NCI-H1694 treated with DMSO at 0.1 percent for 48 hours (cell line): ENCODE measurements at regions not wholly inside any gene's neighbourhood (a gene's known extent, or its start where the extent isn't known, plus 50 kb on each side); places are given as distances from the start of the nearest gene placed in this dataset.
"Not testable (repeated sequence)": the region's sequence is repeated elsewhere in the genome, so short reads cannot be mapped to it uniquely, and the experiment has no call there.

Experiments
- DNase-seq: peaks from one replicate; lab custom pipeline; 2025; lab: John Stamatoyannopoulos, UW

DNA sequence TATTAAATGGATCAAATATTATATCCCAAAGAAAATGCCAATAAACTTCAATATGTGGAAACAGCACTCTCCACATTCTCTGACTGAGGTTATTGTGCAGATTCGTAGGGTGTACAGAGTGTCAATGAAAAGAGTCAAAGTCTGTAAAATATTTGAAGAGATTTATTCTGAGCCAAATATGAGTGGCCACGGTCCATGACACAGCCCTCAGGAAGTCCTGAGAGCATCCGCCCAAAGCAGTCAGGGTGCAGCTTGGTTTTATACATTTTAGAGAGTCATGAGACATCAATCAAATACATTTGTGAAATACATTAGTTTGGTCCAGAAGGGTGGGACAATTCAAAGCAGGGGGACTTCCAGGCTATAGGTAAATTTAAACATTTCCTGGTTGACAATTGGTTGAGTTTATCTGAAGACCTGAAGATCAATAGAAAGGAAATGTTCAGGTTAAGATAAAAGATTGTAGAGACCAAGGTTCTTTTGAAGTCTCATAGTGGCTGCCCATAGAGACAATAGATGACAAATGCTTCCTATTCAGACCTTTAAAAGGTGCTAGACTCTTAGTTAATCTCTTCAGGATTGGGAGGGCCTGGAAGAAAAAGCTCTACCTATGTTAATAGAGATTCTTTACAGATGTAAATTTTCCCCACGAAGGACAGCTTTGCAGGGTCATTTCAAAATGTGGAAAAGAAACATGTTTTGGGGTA, 569.5 kb downstream of the MATN1 start:
- no peak for DNase-seq

DNA sequence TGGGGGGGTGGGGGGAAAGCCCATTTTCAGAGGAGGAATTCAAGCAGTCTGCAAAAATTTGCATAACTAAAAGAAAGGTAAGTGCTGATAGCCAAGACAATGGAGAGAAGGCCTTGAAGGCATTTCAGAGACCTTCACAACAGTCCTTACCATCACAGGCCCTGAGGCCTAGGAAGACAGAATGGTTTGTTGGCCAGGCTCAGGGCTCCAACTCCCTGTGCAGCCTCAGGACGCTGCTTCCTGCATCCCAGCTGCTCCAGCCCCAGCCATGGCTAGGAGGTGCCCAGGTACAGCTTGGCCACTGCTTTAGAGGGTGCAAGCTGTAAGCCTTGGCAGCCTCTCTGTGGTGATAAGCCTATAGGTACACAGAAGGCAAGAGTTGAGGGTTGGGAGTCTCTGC, 571.6 kb downstream of the MATN1 start:
- no peak for DNase-seq

DNA sequence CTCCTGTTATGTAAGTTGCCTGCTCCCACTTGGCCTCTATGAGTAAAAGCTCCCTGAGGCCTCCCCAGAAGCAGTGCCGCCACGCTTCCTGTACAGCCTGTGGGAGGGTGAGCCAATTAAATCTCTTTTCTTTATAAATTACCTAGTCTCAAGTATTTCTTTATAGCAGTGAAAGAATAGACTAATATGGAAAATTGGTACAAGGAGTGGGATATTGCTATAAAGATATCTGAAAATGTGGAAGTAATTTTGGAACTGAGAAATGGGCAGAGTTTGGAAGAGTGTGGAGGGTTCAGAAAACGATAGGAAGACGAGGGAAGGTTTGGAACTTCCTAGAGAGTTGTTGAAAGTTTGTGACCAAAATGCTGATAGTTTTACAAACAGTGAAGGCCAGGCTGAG, 572.3 kb downstream of the MATN1 start:
- no peak for DNase-seq

DNA sequence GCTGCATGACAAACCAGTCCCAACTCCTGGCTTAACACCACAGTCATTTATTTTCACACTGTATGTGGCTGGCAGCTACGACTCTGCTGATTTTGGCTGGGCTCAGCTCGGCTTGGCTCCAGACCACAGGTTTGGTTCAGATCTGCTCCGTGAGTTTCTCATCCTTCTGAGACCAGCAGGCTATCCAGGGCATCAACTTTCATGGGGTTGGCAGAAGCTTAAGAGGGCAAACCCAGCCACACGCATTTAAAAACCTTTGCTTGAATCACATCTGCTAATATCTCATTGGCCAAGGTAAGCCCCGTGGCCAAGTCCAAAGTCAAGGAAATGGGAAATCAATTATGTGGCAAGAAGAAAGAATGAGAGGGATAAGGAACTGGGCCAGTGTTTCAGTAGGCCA, 574.2 kb downstream of the MATN1 start:
- no peak for DNase-seq

DNA sequence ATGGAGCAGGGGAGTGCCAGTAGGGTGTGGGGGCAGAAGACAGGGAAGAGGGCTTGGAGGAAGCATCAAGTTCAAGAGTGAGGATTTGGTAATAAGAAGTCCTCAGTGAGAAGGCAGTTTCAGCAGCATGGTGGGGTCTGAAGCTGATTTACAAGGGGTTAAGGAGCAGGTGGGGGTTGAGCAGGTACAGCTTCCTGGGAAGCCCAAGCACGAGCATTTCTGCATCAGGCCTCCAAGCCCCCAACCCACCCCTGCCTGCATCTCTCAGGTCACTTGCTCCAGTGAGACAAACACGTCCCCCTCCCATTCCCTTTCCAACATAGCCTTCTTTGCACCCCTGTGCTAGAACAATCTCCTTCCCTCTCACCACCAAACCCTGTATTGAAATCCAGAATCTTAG, 574.7 kb downstream of the MATN1 start:
- no peak for DNase-seq

DNA sequence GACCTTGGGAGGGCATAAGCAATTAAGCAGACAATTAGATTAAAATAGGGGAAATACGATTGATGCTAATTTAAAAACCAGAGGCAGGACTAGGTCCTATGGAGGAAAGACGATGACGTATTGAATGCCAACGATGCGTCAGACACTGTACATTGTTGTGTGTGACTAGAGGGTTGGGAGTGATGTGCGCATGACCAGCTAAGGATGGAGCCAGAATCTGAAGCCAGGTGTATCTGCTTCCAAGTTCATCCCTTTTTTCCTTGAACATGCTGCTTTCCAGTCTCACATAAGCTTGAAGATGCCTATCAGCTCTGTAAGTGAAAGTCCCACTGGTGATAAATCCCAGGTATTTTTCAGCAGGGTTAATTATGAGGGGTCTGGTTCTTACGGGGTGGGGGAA, 576.2 kb downstream of the MATN1 start:
- DNase-seq, result no peak

DNA sequence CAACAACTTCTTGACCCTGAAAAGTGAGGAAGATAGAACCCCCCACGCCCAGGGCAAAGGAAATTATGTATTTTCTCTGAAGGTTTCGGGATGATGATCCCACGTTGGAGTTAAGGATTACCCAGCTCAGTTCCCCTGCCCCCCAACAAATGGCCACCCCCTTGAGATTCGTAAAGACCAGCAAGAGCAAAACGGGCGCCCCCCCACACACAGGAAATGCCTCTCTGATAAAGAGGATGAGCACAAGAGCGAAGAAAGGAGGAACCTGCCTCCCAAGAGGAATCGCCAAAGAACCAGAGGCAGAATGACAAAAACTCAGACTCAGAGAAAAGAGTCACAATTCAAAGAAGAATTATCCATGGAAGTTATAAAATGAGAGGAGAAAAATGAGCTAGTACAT, 576.9 kb downstream of the MATN1 start:
- DNase-seq, result no peak

DNA sequence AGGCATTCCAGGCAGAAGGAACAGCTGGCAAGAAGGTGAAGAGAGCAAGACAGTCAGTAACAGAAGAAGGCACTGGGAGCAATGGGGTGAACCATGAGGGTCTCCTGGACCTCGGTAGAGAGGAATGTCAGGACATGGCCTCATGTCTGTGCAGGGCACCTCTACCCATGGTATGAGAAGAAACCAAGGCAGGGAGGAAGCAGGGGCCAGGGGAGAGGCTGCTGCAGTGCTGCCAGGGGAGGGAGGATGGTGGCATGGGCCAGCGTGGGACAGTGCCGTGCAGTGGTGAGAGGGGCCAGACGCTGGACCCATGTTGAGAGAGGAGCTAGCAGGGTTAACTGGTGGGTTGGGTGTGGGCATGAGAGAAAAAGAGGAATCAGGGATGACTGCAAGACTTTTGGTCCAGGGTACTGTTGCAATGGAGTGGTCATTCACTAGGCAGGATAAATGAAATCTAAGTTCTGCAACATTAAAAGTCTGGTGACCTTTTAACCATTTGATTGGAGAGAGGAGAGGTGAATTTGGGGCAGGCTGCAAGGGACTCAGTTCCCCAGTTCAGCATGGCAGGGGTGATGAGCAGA, 577.6 kb downstream of the MATN1 start:
- no peak for DNase-seq

DNA sequence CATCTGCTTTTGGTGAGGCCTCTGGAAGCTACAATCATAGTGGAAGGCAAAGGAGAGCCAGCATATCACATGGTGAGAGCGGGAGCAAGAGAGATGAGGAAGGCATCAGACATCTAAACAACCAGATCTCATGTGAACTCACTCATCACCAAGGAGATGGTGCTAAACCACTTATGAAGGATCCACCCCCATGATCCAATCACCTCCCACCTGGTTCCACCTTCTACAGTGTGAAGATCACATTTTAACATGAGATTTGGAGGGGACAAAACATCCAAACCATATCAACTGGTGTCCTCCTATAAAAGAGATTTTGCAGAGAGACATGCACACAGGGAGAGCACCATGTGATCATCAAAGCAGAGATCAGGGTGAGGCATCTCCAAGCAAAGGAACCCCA, 578.6 kb downstream of the MATN1 start:
- no peak for DNase-seq

DNA sequence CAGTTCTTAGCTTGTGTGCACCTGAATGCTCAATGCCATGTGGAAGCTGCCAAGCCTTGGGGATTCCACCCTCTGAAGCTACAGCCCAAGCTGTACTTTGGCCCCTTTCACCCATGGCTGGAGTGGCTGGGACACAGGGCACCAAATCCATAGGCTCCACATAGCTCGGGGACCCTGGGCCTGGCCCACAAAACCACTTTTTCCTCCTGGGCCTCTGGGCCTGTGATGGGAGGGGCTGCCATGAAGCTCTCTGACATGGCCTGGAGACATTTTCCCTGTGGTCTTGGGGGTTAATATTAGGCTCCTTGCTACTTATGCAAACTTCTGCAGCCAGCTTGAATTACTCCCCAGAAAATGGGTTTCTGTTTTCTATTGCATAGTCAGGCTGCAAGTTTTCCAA, 579.9 kb downstream of the MATN1 start:
- DNase-seq, result no peak

DNA sequence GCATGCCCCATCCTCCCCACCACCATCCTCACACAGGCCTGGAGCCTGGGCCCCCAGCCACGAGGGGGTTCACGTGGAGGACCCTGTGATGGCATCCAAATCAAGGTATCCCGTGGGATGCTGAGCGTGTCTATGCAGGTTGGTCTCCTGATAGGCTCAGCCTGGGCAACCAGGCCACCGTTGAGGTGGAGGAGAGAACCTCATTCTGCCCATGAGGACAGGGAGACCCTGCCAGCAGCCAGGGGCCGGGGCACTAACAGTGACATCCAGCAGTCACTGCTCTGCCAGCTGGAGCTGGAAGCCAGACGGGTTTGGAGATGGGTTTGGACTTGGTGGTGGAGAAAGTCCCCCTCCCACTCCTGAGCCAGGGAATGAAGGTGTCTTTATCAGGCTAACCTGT, 582.8 kb downstream of the MATN1 start:
- no peak for DNase-seq

DNA sequence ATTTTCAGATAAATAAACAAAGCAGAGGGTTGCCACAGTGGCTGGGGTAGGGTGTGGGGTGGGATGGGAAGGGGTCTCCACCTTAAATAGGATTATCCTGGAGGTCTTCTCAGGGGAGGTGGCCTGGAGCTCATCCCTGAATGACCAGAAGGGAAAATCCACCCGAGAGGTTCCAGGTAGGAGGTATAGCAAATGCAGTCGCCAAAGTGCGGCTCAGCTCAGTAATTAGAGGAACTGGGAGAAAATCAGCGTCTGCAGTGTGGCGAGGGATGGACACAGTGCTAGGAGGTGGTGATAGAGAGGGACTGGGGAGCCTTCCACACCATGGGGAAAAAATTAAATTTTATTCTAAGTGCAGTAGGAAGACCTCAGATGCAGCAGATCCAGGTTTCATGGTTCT, 584.5 kb downstream of the MATN1 start:
- DNase-seq, result no peak

DNA sequence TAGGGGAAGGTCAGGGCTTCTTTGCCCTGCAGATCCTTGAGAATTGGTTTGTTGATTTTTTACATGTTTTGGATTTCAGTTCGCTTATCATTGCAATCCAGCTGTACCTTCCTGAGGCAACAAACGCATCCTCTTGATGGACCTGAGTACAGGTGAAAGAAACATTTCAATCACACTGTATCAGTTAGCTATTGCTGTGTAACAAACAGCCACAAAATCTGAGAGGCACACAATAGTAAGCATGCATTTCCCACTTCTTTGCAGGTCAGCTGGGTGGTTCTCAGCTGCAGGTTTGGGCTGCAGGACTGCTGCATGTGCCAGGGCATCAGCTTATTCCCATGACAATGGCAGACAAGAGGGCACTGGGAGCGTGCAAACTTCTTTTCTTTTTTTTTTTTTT, 586.4 kb downstream of the MATN1 start:
- no peak for DNase-seq

DNA sequence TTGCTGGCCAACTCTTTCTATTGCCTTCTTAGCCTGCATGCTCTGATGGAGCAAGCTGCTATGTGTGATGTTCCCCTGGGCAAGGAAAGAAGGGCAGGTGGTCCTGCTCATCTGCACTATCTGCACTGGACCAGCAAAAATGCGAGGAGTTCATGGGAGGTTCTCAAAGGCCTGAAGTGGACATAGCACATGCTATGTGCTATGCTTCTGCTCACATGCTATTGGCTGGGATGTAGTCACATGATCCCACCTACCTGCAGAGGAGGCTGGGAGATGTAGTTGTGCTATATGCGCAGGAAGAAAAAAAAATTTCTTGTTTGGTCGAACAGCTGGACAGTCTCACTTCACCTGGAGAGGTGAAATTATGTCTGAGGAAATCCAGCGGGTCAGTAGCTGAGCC, 587.7 kb downstream of the MATN1 start:
- no peak for DNase-seq

DNA sequence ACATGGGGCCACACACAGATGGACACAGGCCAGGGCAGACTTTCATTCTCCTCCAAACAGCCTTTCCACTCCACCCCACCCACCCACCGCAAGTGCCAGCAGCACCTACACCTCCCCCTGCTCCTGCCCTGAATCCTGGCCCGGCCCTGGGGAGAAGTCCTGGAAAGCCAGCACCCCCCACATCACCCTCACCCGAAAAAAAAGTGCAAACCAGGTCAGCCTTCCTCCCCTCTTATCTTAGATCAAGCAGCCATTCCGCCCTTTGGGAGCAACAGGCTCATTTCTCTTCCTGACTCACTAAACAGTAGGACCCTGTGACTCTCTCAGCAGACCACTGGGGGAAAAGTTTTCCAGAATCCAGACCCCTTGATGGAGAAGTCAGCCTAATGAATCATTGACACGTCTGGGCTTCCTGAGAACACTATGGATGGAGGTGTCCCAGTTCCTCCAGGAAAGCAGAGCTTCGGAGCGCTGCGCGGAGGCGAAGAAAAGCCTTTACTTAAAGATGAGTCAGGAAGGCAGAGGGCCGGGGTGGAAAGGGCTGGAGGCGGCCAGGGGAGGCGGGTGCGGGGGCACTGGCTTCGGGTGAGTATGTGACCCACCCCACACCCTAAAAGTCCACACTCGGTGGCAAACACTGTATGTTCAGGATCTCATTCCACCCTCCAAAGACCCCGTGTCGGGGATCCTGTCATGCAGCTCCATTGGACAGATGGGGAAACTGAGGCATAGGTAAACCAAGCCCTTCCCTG, 588.7 kb downstream of the MATN1 start:
- DNase-seq, result no peak

DNA sequence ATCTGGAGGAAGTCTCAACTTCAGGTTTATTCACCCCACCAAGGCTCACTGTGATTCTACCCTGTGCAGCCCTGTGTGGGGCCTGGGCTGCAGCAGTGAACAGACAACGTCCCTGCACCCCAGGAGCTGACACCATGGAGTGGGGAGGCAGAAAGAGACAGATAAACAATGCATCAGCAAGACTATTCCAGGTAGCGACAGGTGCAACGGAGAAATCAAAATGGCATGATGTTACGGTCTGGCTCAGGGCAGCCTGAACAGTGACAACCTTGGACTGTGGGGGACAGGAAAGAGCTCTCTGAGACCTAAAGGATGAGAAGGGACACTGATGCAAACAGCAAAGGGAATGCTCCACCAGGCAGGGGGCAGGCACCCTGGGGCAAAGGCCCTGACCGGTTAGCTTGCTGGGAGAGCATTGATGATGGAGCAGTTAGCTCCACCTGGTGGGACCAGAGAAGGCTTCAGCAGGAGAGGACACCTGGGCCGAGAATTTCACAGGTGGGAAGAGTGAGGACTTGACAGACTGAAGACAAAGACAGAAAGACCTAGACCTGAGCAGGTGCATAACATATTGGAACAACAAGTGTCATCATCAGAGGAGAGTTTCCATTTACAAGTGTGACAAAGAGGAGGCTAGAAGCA, 589.9 kb downstream of the MATN1 start:
- no peak for DNase-seq

DNA sequence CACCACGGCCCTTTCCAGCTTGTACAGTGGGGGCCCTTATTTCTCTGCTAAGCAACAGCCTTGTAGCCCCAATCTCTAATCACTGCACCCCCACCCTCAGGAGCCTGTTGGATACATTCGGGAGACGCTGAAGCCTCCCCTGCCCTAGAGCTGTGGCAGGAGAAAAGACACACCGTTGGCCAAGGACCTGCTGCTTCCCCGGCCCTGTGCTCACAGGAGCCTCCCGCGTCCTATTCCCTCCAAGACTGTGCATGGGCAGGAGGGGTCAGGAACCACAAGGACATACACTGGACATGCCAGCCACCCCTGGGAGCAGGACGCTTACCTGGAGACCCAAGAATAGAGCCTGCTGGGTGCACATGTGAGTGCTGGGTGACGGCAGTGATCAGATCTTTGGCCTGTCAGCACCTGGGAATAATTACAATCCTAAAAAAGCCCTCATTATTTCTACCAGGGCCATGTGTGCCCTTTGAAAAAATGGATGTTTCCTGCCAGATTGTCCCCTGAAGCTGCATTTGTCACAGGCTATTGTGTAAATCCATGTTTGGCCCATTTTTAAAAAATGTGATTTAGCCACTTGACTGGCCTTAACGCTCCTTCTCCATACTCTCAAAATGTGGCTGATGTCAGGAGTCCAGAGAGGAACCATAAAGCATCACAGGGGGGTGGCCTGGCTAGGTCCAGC, 590.6 kb downstream of the MATN1 start:
- no peak for DNase-seq

DNA sequence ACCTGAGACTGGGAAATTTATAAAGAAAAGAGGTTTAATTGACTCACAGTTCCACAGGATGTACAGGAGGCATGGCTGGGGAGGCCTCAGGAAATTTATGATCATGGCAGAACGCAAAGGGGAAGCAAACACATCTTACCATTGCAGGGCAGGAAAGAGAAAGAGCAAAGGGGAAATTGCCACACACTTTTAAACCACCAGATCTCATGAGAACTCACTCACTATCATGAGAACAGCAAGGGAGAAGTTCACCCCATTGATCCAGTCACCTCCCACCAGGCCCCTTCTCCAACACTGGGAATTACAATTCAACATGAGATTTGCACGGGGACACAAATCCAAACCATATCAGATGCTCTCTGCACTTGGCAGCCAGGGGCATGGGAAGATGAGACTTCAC, 592.8 kb downstream of the MATN1 start:
- DNase-seq, result not testable (repeated sequence)

DNA sequence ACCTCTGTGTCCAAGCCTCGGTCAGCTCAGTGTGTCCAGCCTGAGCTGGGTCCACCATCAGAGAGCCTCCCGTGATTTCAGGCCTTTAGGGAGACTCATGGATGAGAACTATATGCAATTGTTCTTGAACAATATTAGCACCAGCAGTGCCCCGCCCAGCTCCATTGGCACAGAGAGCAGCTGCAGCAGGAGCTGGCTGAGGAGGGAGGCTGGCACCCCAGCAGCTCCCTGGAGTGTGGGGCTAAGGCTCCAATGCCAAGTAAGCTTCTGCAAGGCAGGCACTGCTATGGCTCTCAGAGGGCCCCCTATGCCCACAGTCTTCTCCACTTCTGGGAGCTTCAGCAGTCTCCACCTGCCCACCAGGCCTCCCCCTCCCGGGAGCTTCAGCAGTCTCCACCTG, 593.3 kb downstream of the MATN1 start:
- no peak for DNase-seq

DNA sequence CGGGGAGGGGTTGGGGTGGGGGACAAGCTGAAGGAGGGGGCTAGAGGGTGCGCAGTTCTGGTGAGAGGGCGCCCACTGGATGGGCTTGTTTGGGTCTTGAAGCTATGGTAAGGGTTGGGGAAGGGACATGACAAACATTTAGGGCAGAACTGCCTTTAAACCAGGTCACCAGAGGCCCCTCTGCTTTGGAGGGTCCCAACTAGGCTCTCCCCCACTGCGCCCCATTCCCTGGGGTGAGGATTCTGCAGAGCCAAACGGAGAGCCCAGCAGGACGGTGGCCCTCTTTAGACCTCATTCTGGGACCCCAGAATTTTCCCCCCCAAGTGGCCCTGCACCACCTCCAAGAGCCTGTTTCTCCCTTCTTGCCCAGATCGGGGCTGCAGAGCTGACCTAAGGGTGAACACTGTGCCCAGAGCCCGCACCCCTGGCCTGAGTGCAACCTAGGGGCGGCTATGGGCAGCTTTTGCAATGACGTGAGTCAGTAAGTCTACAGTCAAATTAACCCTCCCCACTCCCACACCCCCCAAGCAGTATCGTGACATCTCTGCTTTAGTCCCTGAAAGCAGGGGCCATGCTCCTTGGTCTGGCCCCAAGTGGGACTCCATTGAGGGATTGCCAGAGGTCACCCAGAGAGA, 593.8 kb downstream of the MATN1 start:
- DNase-seq, result no peak

DNA sequence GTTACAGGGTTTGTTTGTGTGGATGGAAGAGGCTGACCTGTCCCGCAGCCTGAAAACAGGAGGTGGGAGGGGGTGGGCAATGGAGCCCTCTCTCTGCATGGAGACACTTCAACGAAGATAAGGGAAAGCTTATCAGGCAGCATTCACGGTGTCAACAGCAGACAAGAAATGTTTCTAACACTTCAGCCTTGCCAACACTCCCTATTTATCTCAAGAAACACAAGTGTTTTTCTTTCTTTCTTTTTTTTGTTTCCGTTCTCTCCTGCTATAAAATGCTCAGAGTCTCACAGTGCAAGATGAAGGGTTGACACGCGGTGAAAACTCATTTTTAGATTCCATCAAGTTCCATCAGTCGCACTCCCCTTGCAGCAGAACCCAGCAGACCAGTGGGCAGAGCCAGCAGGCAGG, 594.4 kb downstream of the MATN1 start:
- no peak for DNase-seq

DNA sequence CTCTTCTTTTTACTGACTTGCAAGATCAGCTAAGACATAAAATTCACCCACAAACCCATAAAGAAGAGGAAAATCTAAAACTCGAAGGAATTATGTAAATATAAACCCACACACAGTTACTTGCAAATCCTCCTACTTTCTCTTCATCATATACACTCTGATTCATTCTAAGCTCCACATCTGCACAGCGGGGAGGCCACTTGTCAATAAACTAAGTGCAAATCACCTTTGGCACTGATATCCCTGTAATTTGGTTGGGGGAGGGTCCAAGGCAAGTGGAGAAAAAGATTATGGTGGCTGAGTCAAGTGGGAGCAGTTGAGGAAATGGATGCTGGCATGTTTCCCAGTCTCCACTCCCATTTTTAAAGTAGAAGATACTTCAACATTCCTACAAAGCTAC, 596.5 kb downstream of the MATN1 start:
- no peak for DNase-seq
